Fibroblast of pulmonary artery (primary cell): ENCODE measurements at regions not wholly inside any gene's neighbourhood (a gene's known extent, or its start where the extent isn't known, plus 50 kb on each side); places are given as distances from the start of the nearest gene placed in this dataset.
A peak's percentile ranks its signal among the peaks of the same experiment; 100 is the strongest.

Experiments
- DNase-seq: peaks from one replicate; pipeline ENCODE4 v3.0.0-alpha.2; 2010; ENCODE audit warnings: low read depth
- H3K4me3 ChIP-seq: replicated peaks from 2 replicates; pipeline ENCODE4 v1.5.1; 2011; ENCODE audit warnings: low read depth, mild to moderate bottlenecking, control low read depth, low read length, moderate library complexity
- CTCF ChIP-seq: IDR thresholded peaks from 2 replicates; pipeline ENCODE4 v1.5.1; 2011; ENCODE audit warnings: mild to moderate bottlenecking, control low read depth, low read length, inconsistent platforms; ENCODE audit errors: missing control alignments

GRCh38 chr2:196445991-196446390 lies 193.5 kb upstream of the CCDC150 start:
- DNase-seq: no peak
- no peak overlapping the region for H3K4me3 ChIP-seq
- no peak for TF ChIP-seq CTCF

- TF ChIP-seq CTCF: no peak
- H3K4me3 ChIP-seq: no peak overlapping the region
- DNase-seq: no peak
Observed at GRCh38 chr2:196448407-196449079, 191.0 kb upstream of the CCDC150 start.

- no peak for TF ChIP-seq CTCF
- no peak for DNase-seq
- no peak overlapping the region for H3K4me3 ChIP-seq
Observed at GRCh38 chr2:196449083-196449482, 190.4 kb upstream of the CCDC150 start.

GRCh38 chr2:196452758-196453157 lies 186.8 kb upstream of the CCDC150 start:
- no peak overlapping the region for H3K4me3 ChIP-seq
- TF ChIP-seq CTCF: no peak
- no peak for DNase-seq

GRCh38 chr2:196453613-196454047 lies 185.9 kb upstream of the CCDC150 start:
- peak; percentile 86 for DNase-seq
- TF ChIP-seq CTCF: peak; percentile 84
- H3K4me3 ChIP-seq: no peak overlapping the region

- H3K4me3 ChIP-seq: no peak overlapping the region
- no peak for DNase-seq
- TF ChIP-seq CTCF: no peak
Observed at GRCh38 chr2:196454492-196454891, 185.0 kb upstream of the CCDC150 start.

- peak; percentile 66 for DNase-seq
- TF ChIP-seq CTCF: no peak
- no peak overlapping the region for H3K4me3 ChIP-seq
Observed at GRCh38 chr2:196459539-196459938, 180.0 kb upstream of the CCDC150 start.
